IMR-90 (cell line): ENCODE measurements at regions not wholly inside any gene's neighbourhood (a gene's known extent, or its start where the extent isn't known, plus 50 kb on each side); places are given as distances from the start of the nearest gene placed in this dataset.

ENCODE experiments used
- ATAC-seq: fragments of 200-7000 bp; cut with Tn5 transposase; 2 replicates; pipeline ENCODE4 v1.9.1; 2020; ENCODE audit warnings: low read depth, mild to moderate bottlenecking, moderate library complexity
- BruUV-seq: library from RNA; stranded (reverse); fragments of 400-500 nt; replicated peaks from 2 replicates; lab custom pipeline; 2021; lab: Mats Ljungman, UMichigan
- CTCF ChIA-PET: fragments of 300-600 bp; formaldehyde crosslinking; extraction: SDS; loops from one replicate; lab custom pipeline; 2021; ENCODE audit warnings: antibody characterized with exemption; lab: Yijun Ruan, JAX
- POLR2A ChIA-PET: fragments of 300-600 bp; sonication (Branson Sonifier 250); formaldehyde crosslinking; loops from one replicate; lab custom pipeline; 2022; ENCODE audit warnings: antibody characterized with exemption; ENCODE audit not compliant: unreplicated experiment; lab: Charles Lee
- DNase-seq: peaks from one replicate; pipeline ENCODE4 v3.0.0; 2013
- H2AFZ ChIP-seq: replicated peaks from 2 replicates; pipeline ENCODE3; 2013; ENCODE audit warnings: low read length, mild to moderate bottlenecking; ENCODE audit not compliant: poor library complexity
- H2AK5ac ChIP-seq: 2 replicates; pipeline ENCODE4 v1.6.1; 2013; ENCODE audit warnings: low read depth, low read length, inconsistent platforms
- H2AK9ac ChIP-seq: replicated peaks from 2 replicates; pipeline ENCODE3; 2013; ENCODE audit warnings: mild to moderate bottlenecking, low read depth, low read length, moderate library complexity; ENCODE audit not compliant: poor library complexity
- H2BK120ac ChIP-seq: 2 replicates; pipeline ENCODE4 v1.6.1; 2013; ENCODE audit warnings: low read depth, low read length, inconsistent platforms
- H2BK15ac ChIP-seq: 3 replicates; pipeline ENCODE4 v1.6.1; 2013; ENCODE audit warnings: low read depth, low read length, inconsistent platforms
- H2BK20ac ChIP-seq: 2 replicates; pipeline ENCODE4 v1.6.1; 2013; ENCODE audit warnings: low read depth, mild to moderate bottlenecking, inconsistent platforms, low read length, moderate library complexity
- H2BK5ac ChIP-seq: 2 replicates; pipeline ENCODE4 v1.6.1; 2013; ENCODE audit warnings: mild to moderate bottlenecking, low read depth, low read length, inconsistent platforms; ENCODE audit not compliant: poor library complexity, severe bottlenecking
- H3K14ac ChIP-seq: replicated peaks from 2 replicates; pipeline ENCODE4 v1.6.1; 2013; ENCODE audit warnings: low read depth, low read length, inconsistent platforms
- H3K18ac ChIP-seq: 2 replicates; pipeline ENCODE4 v1.6.1; 2013; ENCODE audit warnings: low read depth, low read length, control low read depth
- H3K23ac ChIP-seq: 2 replicates; pipeline ENCODE4 v1.6.1; 2013; ENCODE audit warnings: low read depth, low read length, inconsistent platforms
- H3K27ac ChIP-seq: 2 replicates; pipeline ENCODE4 v1.5.1; 2013; ENCODE audit warnings: mild to moderate bottlenecking, control low read depth, low read length; ENCODE audit not compliant: insufficient read depth
- H3K27me3 ChIP-seq: 2 replicates; pipeline ENCODE4 v1.6.1; 2013; ENCODE audit warnings: low read length; ENCODE audit not compliant: control insufficient read depth, insufficient read depth
- H3K36me3 ChIP-seq: 2 replicates; pipeline ENCODE4 v1.6.1; 2013; ENCODE audit warnings: low read length, mixed read lengths; ENCODE audit not compliant: control insufficient read depth, insufficient read depth
- H3K4ac ChIP-seq: 2 replicates; pipeline ENCODE4 v1.6.1; 2013; ENCODE audit warnings: low read depth, low read length, inconsistent platforms
- H3K4me1 ChIP-seq: 2 replicates; pipeline ENCODE4 v1.6.1; 2013; ENCODE audit warnings: low read length, mixed read lengths; ENCODE audit not compliant: control insufficient read depth, insufficient read depth
- H3K4me2 ChIP-seq: 2 replicates; pipeline ENCODE4 v1.6.1; 2013; ENCODE audit warnings: low read depth, mild to moderate bottlenecking, control low read depth, low read length, moderate library complexity
- H3K4me3 ChIP-seq: 2 replicates; pipeline ENCODE4 v1.5.1; 2013; ENCODE audit warnings: low read depth, mild to moderate bottlenecking, control low read depth, low read length, moderate library complexity; ENCODE audit not compliant: insufficient read depth
- H3K56ac ChIP-seq: 2 replicates; pipeline ENCODE4 v1.6.1; 2013; ENCODE audit warnings: low read length, inconsistent platforms; ENCODE audit not compliant: insufficient read depth; ENCODE audit errors: extremely low read depth
- H3K79me1 ChIP-seq, 2 experiments: 2 replicates each; pipeline ENCODE4 v1.6.1; 2013; ENCODE audit warnings: low read length in 2 of 2, inconsistent platforms in 1 of 2, low read depth in 1 of 2
- H3K9ac ChIP-seq: 2 replicates; pipeline ENCODE4 v1.6.1; 2013; ENCODE audit warnings: low read depth, low read length, control low read depth
- H3K9me1 ChIP-seq: 2 replicates; pipeline ENCODE4 v1.6.1; 2013; ENCODE audit warnings: low read length, inconsistent platforms; ENCODE audit not compliant: insufficient read depth
- H3K9me3 ChIP-seq: 2 replicates; pipeline ENCODE4 v1.6.1; 2013; ENCODE audit warnings: low read length; ENCODE audit not compliant: control insufficient read depth, insufficient read depth
- H4K20me1 ChIP-seq: 2 replicates; pipeline ENCODE4 v1.6.1; 2013; ENCODE audit warnings: low read length, inconsistent platforms; ENCODE audit not compliant: insufficient read depth
- H4K5ac ChIP-seq: 2 replicates; pipeline ENCODE4 v1.6.1; 2013; ENCODE audit warnings: mild to moderate bottlenecking, low read depth, low read length, control low read depth
- H4K8ac ChIP-seq, 2 experiments: 2 replicates each; pipeline ENCODE4 v1.6.1; 2013; ENCODE audit warnings: low read depth in 2 of 2, low read length in 2 of 2, control low read depth in 1 of 2, inconsistent platforms in 1 of 2
- H4K91ac ChIP-seq: 2 replicates; pipeline ENCODE4 v1.6.1; 2013; ENCODE audit warnings: low read depth, low read length, inconsistent platforms; ENCODE audit not compliant: insufficient read depth
- BHLHE40 ChIP-seq: fragments of 150-350 bp; IDR thresholded peaks from 2 replicates; pipeline ENCODE4 v1.6.1; 2016; ENCODE audit warnings: mild to moderate bottlenecking, low read depth, low read length
- SMC3 ChIP-seq: fragments of 150-350 bp; IDR thresholded peaks from 2 replicates; pipeline ENCODE4 v1.6.1; 2016; ENCODE audit warnings: low read depth, mild to moderate bottlenecking, antibody characterized with exemption, low read length, moderate library complexity
- WGBS, 2 experiments: methylation state at CpG; one replicate each; pipeline versions ENCODE4 v1.1.5 to v1.1.7; 2013; ENCODE audit warnings: missing lambda C conversion rate in 2 of 2; ENCODE audit not compliant: insufficient read length in 1 of 2; ENCODE audit errors: extremely low coverage in 2 of 2; 5-methylcytosine and 5-hydroxymethylcytosine counted together
- dilution Hi-C: fragments of 300-500 bp; cut with HindIII; formaldehyde crosslinking; loops from one replicate; pipeline ENCODE4 v1.14.3; 2018; ENCODE audit warnings: low sequenced_read_pairs; ENCODE audit not compliant: unreplicated experiment
- in situ Hi-C: fragments of 300-500 bp; cut with MboI; formaldehyde crosslinking; loops from 3 replicates; pipeline ENCODE4 v1.14.3; 2019; ENCODE audit warnings: low sequenced_read_pairs, inconsistent platforms, mixed read lengths
- intact Hi-C: fragments of 100-400 bp; cut with micrococcal nuclease; formaldehyde crosslinking; loops from 2 replicates; pipeline ENCODE4 v1.10.0; 2022

DNA sequence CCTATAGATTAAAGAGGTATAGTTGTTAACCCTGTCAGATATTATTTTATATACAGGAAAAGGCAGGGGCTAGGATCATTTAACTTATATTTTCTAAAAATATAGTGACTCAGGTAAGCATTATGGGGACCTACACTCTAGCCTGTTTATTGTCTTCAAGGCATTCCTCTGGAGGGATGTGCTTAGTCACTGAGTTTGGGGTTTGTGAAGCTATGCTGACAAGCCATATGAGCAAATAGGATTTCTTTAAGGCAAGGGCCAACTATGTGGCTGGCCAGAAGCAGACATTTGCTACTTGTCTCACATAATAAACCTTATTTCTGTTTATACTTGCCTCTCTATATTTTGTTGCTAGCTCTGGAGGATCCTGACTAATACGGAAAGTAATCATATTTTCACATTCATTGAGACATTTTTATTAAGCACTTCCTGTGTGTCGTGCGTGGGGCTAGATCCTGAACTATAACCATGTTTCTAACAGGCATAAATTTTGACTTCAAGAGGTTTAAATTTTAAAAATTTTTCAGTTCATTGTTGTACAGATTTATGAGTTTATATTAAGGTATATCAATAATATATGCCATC, 153.4 kb downstream of the OTOL1 start:
- Histone ChIP-seq H3K27me3 (no peaks in the 10 kb centered on the region), H2BK15ac (no peak overlapping the region), H3K4me2 (no peak overlapping the region), H4K5ac (no peak overlapping the region), H4K8ac (no peak overlapping the region), H2AK5ac (no peak overlapping the region), H3K9me1 (no peaks in the 10 kb centered on the region), H4K20me1 (no peaks in the 10 kb centered on the region), H3K56ac (no peak overlapping the region), H2BK120ac (no peak overlapping the region), H3K27ac (no peak overlapping the region), H3K4me3 (no peak overlapping the region), H3K14ac (no peak overlapping the region), H3K23ac (no peak overlapping the region), H3K9ac (no peak overlapping the region), H3K36me3 (no peaks in the 10 kb centered on the region), H3K4me1 (no peaks in the 10 kb centered on the region), H4K91ac (no peak overlapping the region), H3K9me3 (peaks cover 5% of the 10 kb centered on the region; the same call in 1 of the 2 replicates), H2AK9ac (no peak overlapping the region), H2AFZ (no peak overlapping the region), H3K4ac (no peak overlapping the region), H3K79me1 (no peaks in the 10 kb centered on the region), H2BK20ac (no peak overlapping the region), H2BK5ac (no peak overlapping the region), H3K18ac (no peak overlapping the region)
- intact Hi-C loops: no loop called here
- in situ Hi-C loops: no loop called here
- no peak for ATAC-seq
- WGBS, 2 experiments: no CpG with 5 or more reads among the region's 3 CpGs
- no peak for DNase-seq
- TF ChIP-seq BHLHE40 (no peak), SMC3 (no peak)
- dilution Hi-C loops: no loop called here
- ChIA-PET POLR2A (no interaction called here), CTCF (no interaction called here)
- BruUV-seq: no TSS peak
